ENCODE measurements at regions not wholly inside any gene's neighbourhood (a gene's known extent, or its start where the extent isn't known, plus 50 kb on each side); places are given as distances from the start of the nearest gene placed in this dataset.

DNA sequence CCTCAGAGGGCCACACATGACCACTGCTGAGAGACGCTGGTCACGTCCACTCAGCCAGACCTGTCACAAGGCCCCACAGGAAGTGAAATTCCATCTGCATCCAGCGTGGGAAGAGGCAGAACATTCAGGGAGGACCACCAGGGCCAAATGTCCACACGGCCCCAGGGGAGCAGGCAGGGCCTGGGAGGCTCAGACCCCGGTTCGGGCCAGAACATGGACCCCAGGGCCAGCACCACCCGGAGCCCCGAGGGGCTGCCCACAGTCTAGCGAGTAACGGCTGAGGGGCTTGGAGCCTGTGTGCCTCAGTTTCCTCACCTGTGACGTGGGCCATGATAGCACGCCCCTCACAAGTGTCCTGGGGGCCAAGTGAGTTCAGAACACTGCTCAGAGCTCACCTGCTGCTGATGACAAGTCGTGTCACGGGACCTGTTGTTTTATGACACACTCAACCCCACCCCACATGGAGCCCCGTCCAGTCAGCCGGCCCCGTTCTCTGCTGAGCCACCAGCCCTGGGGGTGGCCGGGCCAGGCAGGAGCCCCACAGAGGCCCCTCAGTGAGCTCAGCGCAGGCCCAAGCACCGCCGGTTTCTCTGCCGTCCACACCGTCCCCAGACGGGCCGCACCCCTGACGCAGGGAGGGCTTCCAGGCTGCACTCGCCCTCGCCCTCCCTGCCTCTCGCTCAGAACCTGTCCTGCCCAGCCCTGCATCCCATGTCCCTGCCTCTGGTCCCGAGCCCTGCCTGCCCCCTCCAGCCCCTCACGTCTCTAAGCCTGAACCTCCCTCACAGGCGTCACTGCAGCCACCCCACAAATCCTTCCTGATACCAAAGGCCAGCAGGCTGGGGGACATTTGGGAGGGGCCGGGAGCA, 79.5 kb upstream of the GALNT9 start:
- TF ChIP-seq TAF1 (IDR thresholded peaks at IDR 0.05; ENCODE audit: borderline replicate concordance, insufficient read depth, low read length) (no peak), POLR2AphosphoS5 (IDR thresholded peaks at IDR 0.05; ENCODE audit: low read depth, low read length) (no peak)
- TF ChIP-seq, protein P1, sequence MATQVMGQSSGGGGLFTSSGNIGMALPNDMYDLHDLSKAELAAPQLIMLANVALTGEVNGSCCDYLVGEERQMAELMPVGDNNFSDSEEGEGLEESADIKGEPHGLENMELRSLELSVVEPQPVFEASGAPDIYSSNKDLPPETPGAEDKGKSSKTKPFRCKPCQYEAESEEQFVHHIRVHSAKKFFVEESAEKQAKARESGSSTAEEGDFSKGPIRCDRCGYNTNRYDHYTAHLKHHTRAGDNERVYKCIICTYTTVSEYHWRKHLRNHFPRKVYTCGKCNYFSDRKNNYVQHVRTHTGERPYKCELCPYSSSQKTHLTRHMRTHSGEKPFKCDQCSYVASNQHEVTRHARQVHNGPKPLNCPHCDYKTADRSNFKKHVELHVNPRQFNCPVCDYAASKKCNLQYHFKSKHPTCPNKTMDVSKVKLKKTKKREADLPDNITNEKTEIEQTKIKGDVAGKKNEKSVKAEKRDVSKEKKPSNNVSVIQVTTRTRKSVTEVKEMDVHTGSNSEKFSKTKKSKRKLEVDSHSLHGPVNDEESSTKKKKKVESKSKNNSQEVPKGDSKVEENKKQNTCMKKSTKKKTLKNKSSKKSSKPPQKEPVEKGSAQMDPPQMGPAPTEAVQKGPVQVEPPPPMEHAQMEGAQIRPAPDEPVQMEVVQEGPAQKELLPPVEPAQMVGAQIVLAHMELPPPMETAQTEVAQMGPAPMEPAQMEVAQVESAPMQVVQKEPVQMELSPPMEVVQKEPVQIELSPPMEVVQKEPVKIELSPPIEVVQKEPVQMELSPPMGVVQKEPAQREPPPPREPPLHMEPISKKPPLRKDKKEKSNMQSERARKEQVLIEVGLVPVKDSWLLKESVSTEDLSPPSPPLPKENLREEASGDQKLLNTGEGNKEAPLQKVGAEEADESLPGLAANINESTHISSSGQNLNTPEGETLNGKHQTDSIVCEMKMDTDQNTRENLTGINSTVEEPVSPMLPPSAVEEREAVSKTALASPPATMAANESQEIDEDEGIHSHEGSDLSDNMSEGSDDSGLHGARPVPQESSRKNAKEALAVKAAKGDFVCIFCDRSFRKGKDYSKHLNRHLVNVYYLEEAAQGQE (IDR thresholded peaks at IDR 0.05; ENCODE audit: insufficient read depth in 1 of 2, low read depth in 2 of 2, low read length in 2 of 2), result no peak
